Activated T-helper 1 cell treated with anti-CD3 and anti-CD28 coated beads, Interleukin-12 subunit alpha, Interleukin-12 subunit beta, Interleukin-2, Interleukin-4 antibody, amounts not matched to agents 30 ng/mL and 10 ng/mL and 1 ng/mL, durations not matched to agents 14 hours and 24 hours and 36 hours (primary cell): ENCODE measurements at regions not wholly inside any gene's neighbourhood (a gene's known extent, or its start where the extent isn't known, plus 50 kb on each side); places are given as distances from the start of the nearest gene placed in this dataset.

Experiments used
- DNase-seq: peaks from one replicate; pipeline ENCODE4 v3.0.0; 2021; ENCODE audit warnings: low spot score
- H3K27ac Mint-ChIP-seq: one replicate; pipeline ENCODE4 v1.8.0; 2021; ENCODE audit warnings: mild to moderate bottlenecking, mixed read lengths
- H3K27me3 Mint-ChIP-seq: one replicate; pipeline ENCODE4 v1.8.0; 2022; ENCODE audit warnings: mild to moderate bottlenecking, moderate library complexity, mixed read lengths; ENCODE audit not compliant: insufficient read depth
- H3K36me3 Mint-ChIP-seq: one replicate; pipeline ENCODE4 v1.8.0; 2021; ENCODE audit warnings: low read depth, mixed read lengths
- H3K4me1 Mint-ChIP-seq: one replicate; pipeline ENCODE4 v1.8.0; 2021; ENCODE audit warnings: low read depth, mixed read lengths
- H3K4me3 Mint-ChIP-seq: one replicate; pipeline ENCODE4 v1.8.0; 2021; ENCODE audit warnings: mild to moderate bottlenecking, moderate library complexity, mixed read lengths
- H3K9me3 Mint-ChIP-seq: one replicate; pipeline ENCODE4 v1.8.0; 2021; ENCODE audit warnings: mixed read lengths
- intact Hi-C: fragments of 100-400 bp; cut with micrococcal nuclease; formaldehyde crosslinking; loops from one replicate; pipeline ENCODE4 v1.15.1; 2024

DNA sequence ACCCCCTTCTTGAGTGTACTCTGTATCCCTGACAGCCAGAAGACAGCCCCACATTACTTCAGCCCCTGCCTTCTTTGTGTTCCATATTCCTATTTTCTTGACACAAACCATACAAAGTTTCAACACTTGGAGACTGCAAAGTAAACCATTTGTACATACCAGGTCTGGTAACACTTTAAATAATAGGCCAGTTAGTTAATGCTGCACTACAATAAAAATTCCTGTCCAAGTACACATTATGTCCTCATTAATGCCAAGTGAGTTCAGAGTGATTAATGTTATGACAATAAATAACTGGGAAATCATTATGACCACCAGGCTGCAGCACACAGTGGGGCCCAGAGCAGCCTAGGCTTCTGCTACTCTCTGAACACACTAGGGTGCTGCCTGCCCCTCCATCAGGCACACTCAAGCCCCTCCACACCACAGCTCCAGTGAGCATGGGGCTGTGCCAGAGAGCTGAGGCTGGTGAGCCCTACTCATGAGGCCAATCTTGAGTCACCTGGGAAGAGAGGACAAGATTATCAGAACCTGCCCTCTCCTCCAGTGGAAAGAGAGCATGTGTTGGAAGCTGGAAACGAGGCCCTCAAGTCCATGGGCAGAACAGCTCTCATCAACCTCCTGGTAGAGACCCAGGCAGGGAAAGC, 138.7 kb downstream of the TTC32 start:
- DNase-seq = no peak
- intact Hi-C loops = no loop called here
- H3K36me3 Mint-ChIP-seq = no peaks in the 10 kb centered on the region
- H3K27ac Mint-ChIP-seq = no peak overlapping the region
- H3K4me1 Mint-ChIP-seq = no peaks in the 10 kb centered on the region
- no peak overlapping the region for H3K4me3 Mint-ChIP-seq
- no peaks in the 10 kb centered on the region for H3K9me3 Mint-ChIP-seq
- peaks cover 4% of the 10 kb centered on the region for H3K27me3 Mint-ChIP-seq

DNA sequence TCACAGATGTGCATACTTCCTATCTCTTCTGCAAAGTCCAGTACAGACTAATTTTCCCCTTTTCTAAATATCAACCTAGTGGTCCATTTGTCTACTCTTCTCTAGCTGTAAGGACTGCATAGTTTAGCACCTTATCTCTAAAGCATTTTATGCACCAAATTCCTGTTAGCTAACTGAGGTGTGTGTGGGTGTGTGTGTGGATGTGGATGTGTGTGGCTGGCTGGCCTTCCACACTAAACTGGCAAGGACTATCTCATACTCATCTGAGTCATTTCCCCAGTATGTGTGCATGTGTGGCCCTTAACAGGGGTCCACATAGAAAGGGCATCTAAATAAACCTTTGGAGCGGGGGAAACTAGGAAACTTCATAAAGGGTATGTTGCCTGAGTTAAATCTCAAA, 139.6 kb downstream of the TTC32 start:
- Mint-ChIP-seq H3K4me3 (no peak overlapping the region), H3K27ac (no peak overlapping the region), H3K36me3 (no peaks in the 10 kb centered on the region), H3K4me1 (no peaks in the 10 kb centered on the region), H3K9me3 (no peaks in the 10 kb centered on the region), H3K27me3 (peaks cover 4% of the 10 kb centered on the region)
- intact Hi-C loops = no loop called here
- no peak for DNase-seq

DNA sequence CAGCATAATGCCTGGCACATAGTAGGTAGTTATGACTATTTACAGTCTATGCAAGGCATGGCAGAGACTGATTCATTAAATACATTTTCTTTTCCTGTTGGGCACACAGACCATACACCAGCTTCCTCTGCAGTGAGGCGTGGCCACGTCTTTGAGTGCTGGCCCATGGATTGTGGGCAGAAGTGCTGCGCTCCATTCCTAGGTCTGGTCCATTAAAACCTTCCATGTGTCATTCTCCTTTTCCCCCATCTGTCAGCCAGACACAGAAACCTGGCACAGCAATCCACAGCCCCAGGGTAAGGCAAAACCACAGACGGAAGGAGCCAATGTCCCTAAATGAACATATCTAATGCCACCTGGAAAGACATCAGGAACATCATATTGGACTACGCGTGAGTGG, 141.9 kb downstream of the TTC32 start:
- H3K27me3 Mint-ChIP-seq = peaks cover 4% of the 10 kb centered on the region

DNA sequence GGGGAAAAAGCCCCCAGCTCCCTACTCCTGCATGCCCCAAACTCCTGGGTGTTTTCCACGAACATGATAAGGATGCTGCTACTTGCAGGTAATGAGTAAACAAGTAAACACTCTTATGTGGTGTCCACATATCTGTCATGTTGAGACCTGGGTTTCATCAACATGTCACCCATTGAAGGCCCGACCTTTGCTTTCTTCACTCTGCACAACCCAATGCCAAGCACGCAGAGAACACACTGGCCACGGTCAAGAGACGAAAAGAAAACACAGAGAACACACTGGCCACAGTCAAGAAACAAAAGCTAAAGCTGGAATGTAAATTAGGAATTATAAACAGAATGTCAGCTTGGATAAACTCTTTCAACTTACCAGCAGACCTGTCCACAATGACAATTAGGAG, 143.1 kb downstream of the TTC32 start:
- H3K9me3 Mint-ChIP-seq = no peaks in the 10 kb centered on the region
- no peak overlapping the region for H3K27ac Mint-ChIP-seq
- H3K4me1 Mint-ChIP-seq = no peaks in the 10 kb centered on the region
- H3K27me3 Mint-ChIP-seq = peaks cover 5% of the 10 kb centered on the region
- intact Hi-C loops = no loop called here
- DNase-seq = no peak
- H3K36me3 Mint-ChIP-seq = no peaks in the 10 kb centered on the region
- H3K4me3 Mint-ChIP-seq = no peak overlapping the region

More for the DNA sequence above, 141.9 kb downstream of the TTC32 start:
- H3K4me1 Mint-ChIP-seq = no peaks in the 10 kb centered on the region
- intact Hi-C loops = no loop called here
- no peak overlapping the region for H3K27ac Mint-ChIP-seq
- no peak for DNase-seq
- H3K9me3 Mint-ChIP-seq = no peaks in the 10 kb centered on the region
- H3K36me3 Mint-ChIP-seq = no peaks in the 10 kb centered on the region
- H3K4me3 Mint-ChIP-seq = no peak overlapping the region

DNA sequence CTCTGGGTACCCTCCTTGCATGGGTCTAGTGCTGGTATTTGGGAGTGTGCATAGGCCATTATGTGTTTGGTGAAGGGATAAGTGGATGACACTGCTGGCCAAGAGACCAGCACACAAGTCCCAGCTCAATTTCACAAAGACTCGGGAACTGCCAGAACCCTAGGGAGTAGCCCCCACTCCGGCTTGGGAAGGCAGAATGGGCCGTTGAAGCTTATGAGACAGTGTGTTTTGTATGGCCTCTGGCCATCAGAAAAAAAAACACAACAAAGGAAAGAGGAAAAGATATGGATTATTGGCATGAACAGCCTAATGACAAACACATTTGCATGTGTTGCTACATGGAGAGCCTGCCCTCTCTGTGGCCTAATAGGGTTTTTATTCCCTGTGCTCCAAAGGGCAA, 144.2 kb downstream of the TTC32 start:
- H3K27ac Mint-ChIP-seq = no peak overlapping the region
- H3K27me3 Mint-ChIP-seq = peaks cover 5% of the 10 kb centered on the region
- no peaks in the 10 kb centered on the region for H3K4me1 Mint-ChIP-seq
- no peaks in the 10 kb centered on the region for H3K36me3 Mint-ChIP-seq
- no peak for DNase-seq
- intact Hi-C loops = no loop called here
- H3K9me3 Mint-ChIP-seq = no peaks in the 10 kb centered on the region
- H3K4me3 Mint-ChIP-seq = no peak overlapping the region

DNA sequence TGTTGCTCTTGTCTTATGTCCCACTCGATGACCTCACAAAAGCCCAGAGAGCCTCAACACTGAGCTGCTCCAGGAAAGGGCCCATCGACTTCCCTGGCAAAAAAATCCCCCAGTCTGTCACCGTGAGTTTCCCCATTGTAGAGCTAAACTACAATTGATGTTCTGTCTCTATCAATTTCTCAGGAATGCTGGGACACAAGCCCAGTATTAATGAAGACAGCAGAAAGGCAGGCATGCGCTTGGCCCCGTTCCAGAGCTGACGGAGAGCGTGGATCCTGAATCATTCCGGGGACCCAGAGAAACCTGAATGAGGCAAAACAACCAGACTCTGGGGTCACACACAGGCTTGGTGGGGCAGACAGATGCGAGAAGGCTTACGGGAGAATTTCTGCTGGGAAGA, 146.9 kb downstream of the TTC32 start:
- Mint-ChIP-seq H3K9me3 (no peaks in the 10 kb centered on the region), H3K4me3 (no peak overlapping the region), H3K4me1 (no peaks in the 10 kb centered on the region), H3K36me3 (no peaks in the 10 kb centered on the region), H3K27ac (no peak overlapping the region), H3K27me3 (peaks cover 5% of the 10 kb centered on the region)
- intact Hi-C loops = no loop called here
- DNase-seq = no peak

DNA sequence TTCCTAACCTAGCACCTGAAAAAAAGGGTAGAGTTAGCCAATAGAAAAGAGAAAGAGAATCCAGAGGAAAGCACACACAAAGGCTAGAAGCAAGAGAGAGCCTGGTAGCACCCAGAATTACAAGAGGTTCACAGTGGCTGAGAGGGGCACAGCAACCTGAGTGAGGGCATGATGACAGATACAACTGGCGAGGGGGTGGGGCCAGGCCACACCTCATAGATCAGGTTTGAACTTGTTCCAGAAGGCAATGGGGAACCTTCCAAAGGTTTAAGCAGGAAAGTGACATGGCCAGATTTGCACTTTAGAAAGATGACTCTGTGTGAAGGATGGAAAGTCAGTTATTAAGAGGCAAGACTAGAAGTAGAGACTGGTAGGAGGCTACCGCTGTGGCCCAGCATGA, 148.0 kb downstream of the TTC32 start:
- H3K4me1 Mint-ChIP-seq = no peaks in the 10 kb centered on the region
- no peaks in the 10 kb centered on the region for H3K36me3 Mint-ChIP-seq
- H3K27me3 Mint-ChIP-seq = peaks cover 5% of the 10 kb centered on the region
- H3K4me3 Mint-ChIP-seq = no peak overlapping the region
- no peak for DNase-seq
- H3K9me3 Mint-ChIP-seq = no peaks in the 10 kb centered on the region
- intact Hi-C loops = no loop called here
- no peak overlapping the region for H3K27ac Mint-ChIP-seq

DNA sequence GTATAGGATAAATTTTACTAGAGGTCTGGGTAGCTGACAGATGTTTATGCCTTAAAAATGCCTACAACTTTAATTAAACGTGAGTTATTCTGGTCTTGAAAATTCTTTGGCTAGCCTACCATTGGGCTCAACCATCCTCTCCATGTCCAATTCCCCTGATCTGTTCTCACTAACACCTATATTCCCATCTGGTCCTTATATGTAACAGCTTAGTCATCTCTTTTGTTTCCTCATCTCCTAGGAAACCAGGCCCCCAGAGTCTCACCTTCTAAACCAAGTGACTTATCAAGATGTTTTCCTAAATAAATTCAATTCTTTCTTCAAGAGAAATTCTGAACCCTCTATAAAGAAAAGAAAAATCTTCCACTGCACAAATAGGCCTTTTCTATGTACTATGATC, 148.5 kb downstream of the TTC32 start:
- intact Hi-C loops = no loop called here
- no peak overlapping the region for H3K4me3 Mint-ChIP-seq
- no peaks in the 10 kb centered on the region for H3K36me3 Mint-ChIP-seq
- no peaks in the 10 kb centered on the region for H3K9me3 Mint-ChIP-seq
- DNase-seq = no peak
- H3K4me1 Mint-ChIP-seq = no peaks in the 10 kb centered on the region
- peaks cover 5% of the 10 kb centered on the region for H3K27me3 Mint-ChIP-seq
- H3K27ac Mint-ChIP-seq = no peak overlapping the region

DNA sequence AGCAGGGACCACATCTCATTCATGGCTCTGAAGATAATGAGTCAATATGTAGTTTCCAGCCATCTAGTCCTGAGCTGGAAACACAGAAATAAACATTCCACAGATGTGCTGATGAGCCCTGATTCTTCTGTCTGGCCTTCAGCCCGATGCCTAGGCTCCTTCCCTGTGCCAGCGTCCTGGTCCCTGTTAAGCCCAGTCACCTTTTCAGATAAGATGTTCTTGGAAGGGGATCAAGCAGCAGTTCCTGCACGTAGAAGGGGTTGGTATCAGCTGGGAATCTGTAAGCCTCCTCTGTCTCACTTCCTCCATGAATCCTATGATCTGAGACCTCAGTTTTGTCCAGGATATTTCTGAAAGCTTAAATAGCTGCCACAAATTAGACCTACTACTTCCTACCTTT, 149.3 kb downstream of the TTC32 start:
- H3K27me3 Mint-ChIP-seq = peaks cover 1% of the 10 kb centered on the region
- H3K4me3 Mint-ChIP-seq = no peak overlapping the region
- intact Hi-C loops = no loop called here

DNA sequence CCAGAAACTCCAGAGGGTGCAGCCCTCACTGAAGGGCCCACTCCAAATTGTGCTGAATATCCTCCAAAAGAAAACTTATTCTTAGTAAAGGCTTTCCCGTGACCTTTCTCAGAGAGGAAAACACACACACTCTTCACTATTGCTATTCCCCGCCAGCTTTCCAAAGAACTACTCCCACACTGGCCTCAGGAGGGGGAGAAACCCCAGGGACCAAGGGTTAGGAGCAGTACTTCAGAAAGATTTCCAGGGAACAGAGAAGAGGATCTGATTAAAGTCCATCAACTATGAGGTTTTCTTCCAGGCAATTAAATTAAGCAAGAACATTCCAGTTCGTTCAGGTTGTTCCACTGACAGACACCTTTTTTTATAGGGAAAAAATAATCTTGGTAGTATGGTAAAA, 150.2 kb downstream of the TTC32 start:
- intact Hi-C loops = no loop called here
- Mint-ChIP-seq H3K27ac (no peak overlapping the region), H3K4me3 (no peak overlapping the region)

More for the DNA sequence above, 149.3 kb downstream of the TTC32 start:
- Mint-ChIP-seq H3K36me3 (no peaks in the 10 kb centered on the region), H3K9me3 (no peaks in the 10 kb centered on the region), H3K27ac (no peak overlapping the region), H3K4me1 (no peaks in the 10 kb centered on the region)
- DNase-seq = no peak

DNA sequence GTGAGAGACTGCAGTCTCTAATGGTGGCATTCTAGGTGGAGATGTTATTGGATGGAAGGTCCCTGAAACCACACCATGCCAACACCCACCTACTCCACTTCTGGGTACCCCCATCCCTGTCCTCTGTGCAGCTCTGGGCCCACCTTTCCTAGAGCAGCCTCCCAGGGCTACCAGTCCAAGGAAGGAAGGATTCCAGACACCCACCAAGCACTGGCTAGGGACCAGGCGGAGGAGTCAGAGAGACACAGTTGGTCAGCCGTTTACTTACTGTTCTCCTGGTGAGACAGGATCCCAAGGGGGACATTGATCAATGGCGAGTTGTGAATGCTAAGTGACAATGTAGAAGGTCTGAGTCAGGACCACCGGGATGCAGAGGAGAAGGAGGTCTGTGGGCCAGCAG, 151.6 kb downstream of the TTC32 start:
- H3K4me3 Mint-ChIP-seq = no peak overlapping the region
- H3K27me3 Mint-ChIP-seq = peaks cover 1% of the 10 kb centered on the region
- no peak overlapping the region for H3K27ac Mint-ChIP-seq
- intact Hi-C loops = no loop called here
- no peaks in the 10 kb centered on the region for H3K9me3 Mint-ChIP-seq
- no peak for DNase-seq
- H3K4me1 Mint-ChIP-seq = no peaks in the 10 kb centered on the region
- H3K36me3 Mint-ChIP-seq = no peaks in the 10 kb centered on the region

More for the DNA sequence above, 150.2 kb downstream of the TTC32 start:
- Mint-ChIP-seq H3K9me3 (no peaks in the 10 kb centered on the region), H3K27me3 (peaks cover 1% of the 10 kb centered on the region), H3K4me1 (no peaks in the 10 kb centered on the region), H3K36me3 (no peaks in the 10 kb centered on the region)
- DNase-seq = no peak

DNA sequence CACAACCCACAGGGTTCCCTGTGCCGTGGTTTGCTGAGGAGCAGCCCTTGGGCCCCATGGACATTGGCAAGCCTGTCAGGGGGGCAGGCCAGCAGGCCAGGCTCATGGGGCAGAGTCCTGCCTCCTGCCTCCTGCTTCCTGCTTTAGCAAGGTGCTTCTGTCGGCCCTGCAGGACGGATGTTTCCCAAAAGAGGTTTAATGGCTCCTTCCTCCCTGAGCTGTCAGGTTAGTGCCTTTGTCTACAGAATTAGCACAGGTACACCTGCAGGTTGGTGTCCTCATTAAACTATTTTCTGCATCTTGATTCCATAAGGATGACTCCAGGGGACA, 152.3 kb downstream of the TTC32 start:
- Mint-ChIP-seq H3K4me1 (no peaks in the 10 kb centered on the region), H3K4me3 (no peak overlapping the region), H3K27me3 (peaks cover 1% of the 10 kb centered on the region), H3K27ac (no peak overlapping the region), H3K9me3 (no peaks in the 10 kb centered on the region), H3K36me3 (no peaks in the 10 kb centered on the region)
- intact Hi-C loops = no loop called here
- DNase-seq = no peak

DNA sequence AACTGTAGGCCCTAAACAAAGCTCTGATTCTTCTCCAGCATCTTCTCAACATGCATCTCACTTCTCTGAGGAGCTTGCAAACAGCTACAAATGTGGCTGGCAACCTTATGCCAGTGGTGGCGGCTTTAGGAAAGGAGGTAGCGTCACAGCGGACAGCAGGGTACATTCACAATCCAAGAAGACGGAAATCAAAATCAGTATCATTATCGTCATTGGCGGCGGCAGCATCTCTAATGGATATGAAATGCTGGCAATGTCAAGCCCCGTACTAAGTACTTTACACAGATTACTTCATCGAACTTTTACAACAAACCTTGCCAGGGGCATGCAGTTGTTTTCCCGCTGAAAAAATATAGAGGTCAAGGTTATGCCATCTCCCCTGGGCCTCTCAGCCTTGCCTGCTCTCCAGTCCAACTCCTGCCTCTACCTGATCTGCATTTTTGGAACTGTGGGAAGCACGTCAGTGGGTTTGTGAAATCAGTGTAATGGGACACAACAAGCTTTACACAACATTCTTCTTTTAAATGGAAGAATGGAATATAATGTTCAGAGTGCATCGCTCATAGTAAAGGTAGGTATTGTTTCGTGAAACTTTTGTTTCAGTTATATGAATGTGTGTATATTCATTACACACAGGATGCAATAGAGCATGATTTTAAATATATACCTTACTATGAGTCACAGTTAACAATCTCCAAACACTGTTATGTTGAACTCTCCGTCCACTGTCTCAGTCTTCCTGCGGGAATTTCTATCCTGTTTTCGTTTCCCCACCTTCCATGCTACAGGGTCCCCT, 152.9 kb downstream of the TTC32 start:
- no peak for DNase-seq
- no peak overlapping the region for H3K27ac Mint-ChIP-seq
- H3K4me1 Mint-ChIP-seq = no peaks in the 10 kb centered on the region
- H3K4me3 Mint-ChIP-seq = no peak overlapping the region
- H3K36me3 Mint-ChIP-seq = no peaks in the 10 kb centered on the region
- H3K9me3 Mint-ChIP-seq = no peaks in the 10 kb centered on the region
- no peaks in the 10 kb centered on the region for H3K27me3 Mint-ChIP-seq
- intact Hi-C loops = no loop called here

DNA sequence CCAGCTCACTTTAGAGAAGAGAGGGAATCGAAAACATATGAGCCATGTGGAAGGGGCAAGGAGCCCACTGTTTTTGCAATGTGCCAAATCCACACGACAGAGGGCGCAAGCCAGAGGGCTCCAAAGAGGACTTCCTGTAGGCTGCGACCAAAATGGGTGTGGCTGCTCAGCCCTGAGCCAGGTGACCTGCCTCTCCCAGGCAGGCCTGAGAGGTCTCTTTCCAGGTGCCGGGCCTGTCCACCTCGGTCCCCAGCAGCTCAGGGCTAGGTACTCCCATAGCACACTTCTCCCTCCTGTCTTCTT, 153.8 kb downstream of the TTC32 start:
- Mint-ChIP-seq H3K36me3 (no peaks in the 10 kb centered on the region), H3K4me3 (no peak overlapping the region), H3K27me3 (no peaks in the 10 kb centered on the region)

More for the DNA sequence above, 153.8 kb downstream of the TTC32 start:
- H3K9me3 Mint-ChIP-seq = no peaks in the 10 kb centered on the region
- intact Hi-C loops = no loop called here
- no peak overlapping the region for H3K27ac Mint-ChIP-seq
- no peaks in the 10 kb centered on the region for H3K4me1 Mint-ChIP-seq
- DNase-seq = no peak
